H9 (cell line): ENCODE measurements at regions not wholly inside any gene's neighbourhood (a gene's known extent, or its start where the extent isn't known, plus 50 kb on each side); places are given as distances from the start of the nearest gene placed in this dataset.

Source experiments
- DNase-seq: peaks from one replicate; pipeline ENCODE4 v3.0.0-alpha.2; 2017
- H2AFZ ChIP-seq: one replicate; pipeline ENCODE4 v1.6.1; 2013; ENCODE audit warnings: mild to moderate bottlenecking, low read length, control low read depth, moderate library complexity
- H2AK5ac ChIP-seq: 2 replicates; pipeline ENCODE4 v1.6.1; 2013; ENCODE audit warnings: low read length, control low read depth, mixed read lengths; ENCODE audit not compliant: insufficient read length
- H2BK120ac ChIP-seq: one replicate; pipeline ENCODE4 v1.6.1; 2013; ENCODE audit warnings: low read depth, mild to moderate bottlenecking, low read length, control low read depth, inconsistent platforms; ENCODE audit not compliant: poor library complexity, severe bottlenecking
- H2BK12ac ChIP-seq: 2 replicates; pipeline ENCODE4 v1.6.1; 2013; ENCODE audit warnings: low read length, control low read depth, mixed read lengths, low read depth; ENCODE audit not compliant: insufficient read length
- H2BK15ac ChIP-seq: 2 replicates; pipeline ENCODE4 v1.6.1; 2013; ENCODE audit warnings: low read depth, low read length, control low read depth
- H2BK20ac ChIP-seq: one replicate; pipeline ENCODE4 v1.6.1; 2013; ENCODE audit warnings: low read depth, mild to moderate bottlenecking, low read length, control low read depth, inconsistent platforms; ENCODE audit not compliant: poor library complexity, severe bottlenecking
- H2BK5ac ChIP-seq: 2 replicates; pipeline ENCODE4 v1.6.1; 2013; ENCODE audit warnings: low read length, control low read depth, mixed read lengths; ENCODE audit not compliant: insufficient read length
- H3K14ac ChIP-seq: 2 replicates; pipeline ENCODE4 v1.6.1; 2013; ENCODE audit warnings: low read length, control low read depth; ENCODE audit not compliant: insufficient read depth
- H3K18ac ChIP-seq: 2 replicates; pipeline ENCODE4 v1.6.1; 2013; ENCODE audit warnings: low read depth, mild to moderate bottlenecking, mixed read lengths, low read length, control low read depth; ENCODE audit not compliant: insufficient read length
- H3K23ac ChIP-seq: 2 replicates; pipeline ENCODE4 v1.6.1; 2013; ENCODE audit warnings: low read length, control low read depth, mixed read lengths, low read depth; ENCODE audit not compliant: insufficient read length
- H3K23me2 ChIP-seq: 2 replicates; pipeline ENCODE4 v1.6.1; 2013; ENCODE audit warnings: low read depth, mild to moderate bottlenecking, mixed read lengths, low read length, control low read depth; ENCODE audit not compliant: insufficient read length, poor library complexity, severe bottlenecking
- H3K27ac ChIP-seq: 2 replicates; pipeline ENCODE4 v1.5.1; 2013; ENCODE audit warnings: low read length, control low read depth, mixed read lengths, low read depth; ENCODE audit not compliant: insufficient read length
- H3K27me3 ChIP-seq: 2 replicates; pipeline ENCODE4 v1.6.1; 2013; ENCODE audit warnings: low read length, control low read depth, inconsistent platforms; ENCODE audit not compliant: insufficient read depth
- H3K4ac ChIP-seq: 2 replicates; pipeline ENCODE4 v1.6.1; 2013; ENCODE audit warnings: low read depth, mild to moderate bottlenecking, control low read depth, inconsistent platforms, low read length, moderate library complexity
- H3K4me1 ChIP-seq: 2 replicates; pipeline ENCODE4 v1.6.1; 2013; ENCODE audit warnings: low read length, control low read depth, inconsistent platforms; ENCODE audit not compliant: insufficient read depth
- H3K4me2 ChIP-seq: 2 replicates; pipeline ENCODE4 v1.6.1; 2013; ENCODE audit warnings: low read length, control low read depth, mixed read lengths; ENCODE audit not compliant: insufficient read length, insufficient read depth
- H3K56ac ChIP-seq: 2 replicates; pipeline ENCODE4 v1.6.1; 2013; ENCODE audit warnings: low read depth, mild to moderate bottlenecking, mixed read lengths, low read length, control low read depth; ENCODE audit not compliant: insufficient read length
- H3K79me1 ChIP-seq: 2 replicates; pipeline ENCODE4 v1.6.1; 2013; ENCODE audit warnings: low read depth, mild to moderate bottlenecking, moderate library complexity, low read length, control low read depth, inconsistent platforms; ENCODE audit not compliant: insufficient read depth, poor library complexity, severe bottlenecking
- H3K79me2 ChIP-seq: 2 replicates; pipeline ENCODE4 v1.6.1; 2013; ENCODE audit warnings: low read length, control low read depth, inconsistent platforms; ENCODE audit not compliant: insufficient read depth
- H3K9ac ChIP-seq: 2 replicates; pipeline ENCODE4 v1.6.1; 2013; ENCODE audit warnings: low read length, control low read depth, mixed read lengths; ENCODE audit not compliant: insufficient read length; ENCODE audit errors: extremely low read depth
- H3K9me3 ChIP-seq: one replicate; pipeline ENCODE4 v1.6.1; 2013; ENCODE audit warnings: low read depth, low read length, inconsistent platforms; ENCODE audit not compliant: control insufficient read depth
- H3T11ph ChIP-seq: one replicate; pipeline ENCODE4 v1.6.1; 2013; ENCODE audit warnings: mild to moderate bottlenecking, low read length, control low read depth, inconsistent platforms
- H4K20me1 ChIP-seq: one replicate; pipeline ENCODE4 v1.6.1; 2013; ENCODE audit not compliant: control insufficient read depth, insufficient read length, insufficient read depth
- H4K5ac ChIP-seq: 2 replicates; pipeline ENCODE4 v1.6.1; 2013; ENCODE audit warnings: low read depth, mild to moderate bottlenecking, mixed read lengths, low read length, control low read depth; ENCODE audit not compliant: insufficient read length
- H4K8ac ChIP-seq: replicated peaks from 2 replicates; pipeline ENCODE4 v1.6.1; 2013; ENCODE audit warnings: low read length, control low read depth, mixed read lengths, low read depth; ENCODE audit not compliant: insufficient read length
- H4K91ac ChIP-seq: 2 replicates; pipeline ENCODE4 v1.6.1; 2013; ENCODE audit warnings: low read depth, mild to moderate bottlenecking, moderate library complexity, mixed read lengths, low read length, control low read depth; ENCODE audit not compliant: insufficient read length
- H3K27ac Mint-ChIP-seq, 3 experiments: 2 replicates in 2 of 3; 3 replicates in 1 of 3; pipeline ENCODE4 v1.8.0; 2020 to 2021; ENCODE audit warnings: mixed read lengths in 3 of 3, mild to moderate bottlenecking in 1 of 3, moderate library complexity in 1 of 3
- H3K27me3 Mint-ChIP-seq: 2 replicates; pipeline ENCODE4 v1.8.0; 2021; ENCODE audit warnings: low read depth, mild to moderate bottlenecking, moderate library complexity, mixed read lengths
- H3K36me3 Mint-ChIP-seq, 3 experiments: 2 replicates in 2 of 3; 3 replicates in 1 of 3; pipeline ENCODE4 v1.8.0; 2020 to 2021; ENCODE audit warnings: low read depth in 3 of 3, mixed read lengths in 3 of 3; ENCODE audit not compliant: insufficient read depth in 1 of 3
- H3K4me1 Mint-ChIP-seq, 2 experiments: 2 replicates each; pipeline ENCODE4 v1.8.0; 2020; ENCODE audit warnings: mixed read lengths in 2 of 2
- H3K4me3 Mint-ChIP-seq, 2 experiments: 2 replicates in 1 of 2; 3 replicates in 1 of 2; pipeline ENCODE4 v1.8.0; 2020 to 2021; ENCODE audit warnings: mild to moderate bottlenecking in 2 of 2, mixed read lengths in 2 of 2, moderate library complexity in 1 of 2
- H3K9me3 Mint-ChIP-seq, 2 experiments: 2 replicates in 1 of 2; 3 replicates in 1 of 2; pipeline ENCODE4 v1.8.0; 2020; ENCODE audit warnings: mild to moderate bottlenecking in 2 of 2, mixed read lengths in 2 of 2, moderate library complexity in 1 of 2
- CTCF ChIP-seq: fragments of 200-600 bp; sonication (generic); conservative IDR thresholded peaks from 3 replicates; pipeline ENCODE4 v1.8.0; 2021; ENCODE audit warnings: antibody characterized with exemption, mild to moderate bottlenecking
- WGBS: extraction: QIAGEN DNeasy Blood & Tissue Kit; methylation state at CpG from one replicate; pipeline ENCODE4 v1.1.7; 2013; ENCODE audit warnings: missing lambda C conversion rate, low lambda C conversion rate, mixed read lengths; ENCODE audit not compliant: insufficient read length; ENCODE audit errors: extremely low coverage; 5-methylcytosine and 5-hydroxymethylcytosine counted together

DNA sequence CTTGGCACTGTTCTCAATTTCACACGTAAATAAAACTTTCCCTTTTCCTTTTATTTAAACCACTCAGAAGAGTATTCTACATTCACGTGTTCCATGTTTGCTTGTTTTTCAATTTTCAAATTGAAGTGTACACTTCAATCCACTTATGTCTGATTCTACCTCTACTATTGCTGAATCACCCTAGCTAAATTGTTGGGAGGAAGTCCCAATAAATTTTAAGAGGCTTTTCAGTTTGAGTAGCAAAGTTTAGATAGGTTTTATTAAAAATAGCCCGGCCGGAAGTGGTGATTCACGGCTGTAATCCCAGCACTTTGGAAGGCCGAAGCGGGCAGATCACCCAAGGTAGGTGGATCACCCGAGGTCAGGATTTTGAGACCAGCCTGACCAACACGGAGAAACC, 1414.7 kb upstream of the CELF2 start:
- Histone ChIP-seq H3K9ac (no peak overlapping the region), H4K20me1 (no peaks in the 10 kb centered on the region), H3K27me3 (no peaks in the 10 kb centered on the region), H2BK5ac (no peak overlapping the region), H3K79me1 (no peaks in the 10 kb centered on the region), H3K18ac (no peak overlapping the region), H3K4me2 (no peak overlapping the region), H3T11ph (no peak overlapping the region), H2AK5ac (no peak overlapping the region), H4K8ac (no peak overlapping the region), H2BK15ac (no peak overlapping the region), H3K4ac (no peak overlapping the region), H3K56ac (no peak overlapping the region), H3K23me2 (no peaks in the 10 kb centered on the region), H3K14ac (no peak overlapping the region), H3K9me3 (no peaks in the 10 kb centered on the region), H3K4me1 (no peaks in the 10 kb centered on the region), H2BK20ac (no peak overlapping the region), H4K91ac (no peak overlapping the region), H4K5ac (no peak overlapping the region), H2BK120ac (no peak overlapping the region), H2AFZ (no peak overlapping the region), H3K79me2 (no peaks in the 10 kb centered on the region), H3K27ac (no peak overlapping the region), H3K23ac (no peak overlapping the region), H2BK12ac (no peak overlapping the region)
- Mint-ChIP-seq H3K9me3 (no peaks in the 10 kb centered on the region), H3K4me3 (no peak overlapping the region), H3K36me3 (no peaks in the 10 kb centered on the region), H3K27me3 (no peaks in the 10 kb centered on the region), H3K27ac (no peak overlapping the region), H3K4me1 (peaks cover 26 to 37% of the 10 kb centered on the region in 2 experiments)
- no peak for TF ChIP-seq CTCF
- DNase-seq: no peak
- WGBS: 100% methylated on average over 2 of the region's 9 CpGs
